Nephron (organoid): ENCODE measurements at regions not wholly inside any gene's neighbourhood (a gene's known extent, or its start where the extent isn't known, plus 50 kb on each side); places are given as distances from the start of the nearest gene placed in this dataset.

Source experiments
- H3K27ac Mint-ChIP-seq, 3 experiments: 2 replicates each; pipeline ENCODE4 v1.8.0; 2020; ENCODE audit warnings: mixed read lengths in 3 of 3, mild to moderate bottlenecking in 2 of 3, moderate library complexity in 1 of 3
- H3K27me3 Mint-ChIP-seq: 2 replicates; pipeline ENCODE4 v1.8.0; 2021; ENCODE audit warnings: low read depth, mild to moderate bottlenecking, moderate library complexity, mixed read lengths
- H3K36me3 Mint-ChIP-seq: 2 replicates; pipeline ENCODE4 v1.8.0; 2020; ENCODE audit warnings: low read depth, mixed read lengths
- H3K4me1 Mint-ChIP-seq: 2 replicates; pipeline ENCODE4 v1.8.0; 2020; ENCODE audit warnings: mixed read lengths
- H3K4me3 Mint-ChIP-seq, 3 experiments: 2 replicates each; pipeline ENCODE4 v1.8.0; 2020; ENCODE audit warnings: mild to moderate bottlenecking in 3 of 3, mixed read lengths in 3 of 3, moderate library complexity in 2 of 3
- H3K9me3 Mint-ChIP-seq: 2 replicates; pipeline ENCODE4 v1.8.0; 2020; ENCODE audit warnings: mixed read lengths
- CTCF ChIP-seq, 3 experiments: fragments of 200-600 bp; sonication (generic); IDR thresholded peaks; one replicate each; pipeline ENCODE4 v1.5.0; 2021; ENCODE audit warnings: antibody characterized with exemption in 3 of 3; ENCODE audit not compliant: unreplicated experiment in 3 of 3

- no peak for TF ChIP-seq CTCF (IDR thresholded peaks at IDR 0.05; ENCODE audit: unreplicated experiment in 3 of 3)
Observed at GRCh38 chr4:130608121-130608520, 1512.2 kb downstream of the C4orf33 start.

GRCh38 chr4:130628531-130628930 is 1532.6 kb downstream of the C4orf33 start:
- H3K27me3 Mint-ChIP-seq: no peaks in the 10 kb centered on the region
- H3K4me3 Mint-ChIP-seq: no peak overlapping the region
- H3K27ac Mint-ChIP-seq: no peak overlapping the region
- no peak for TF ChIP-seq CTCF (IDR thresholded peaks at IDR 0.05; ENCODE audit: unreplicated experiment in 3 of 3)
- H3K4me1 Mint-ChIP-seq: no peaks in the 10 kb centered on the region
- H3K9me3 Mint-ChIP-seq: peaks cover 3% of the 10 kb centered on the region
- H3K36me3 Mint-ChIP-seq: no peaks in the 10 kb centered on the region

More at GRCh38 chr4:130608121-130608520, 1512.2 kb downstream of the C4orf33 start:
- Mint-ChIP-seq H3K4me1 (no peaks in the 10 kb centered on the region), H3K4me3 (no peak overlapping the region), H3K27ac (no peak overlapping the region), H3K9me3 (no peaks in the 10 kb centered on the region), H3K36me3 (no peaks in the 10 kb centered on the region), H3K27me3 (no peaks in the 10 kb centered on the region)

- Mint-ChIP-seq H3K4me1 (no peaks in the 10 kb centered on the region), H3K4me3 (no peak overlapping the region), H3K9me3 (peaks cover 7% of the 10 kb centered on the region), H3K36me3 (no peaks in the 10 kb centered on the region), H3K27me3 (no peaks in the 10 kb centered on the region), H3K27ac (no peak overlapping the region)
- no peak for TF ChIP-seq CTCF (IDR thresholded peaks at IDR 0.05; ENCODE audit: unreplicated experiment in 3 of 3)
Observed at GRCh38 chr4:130632731-130633604, 1537.0 kb downstream of the C4orf33 start.

GRCh38 chr4:130636486-130636885 is 1540.5 kb downstream of the C4orf33 start:
- Mint-ChIP-seq H3K4me1 (no peaks in the 10 kb centered on the region), H3K9me3 (peaks cover 7% of the 10 kb centered on the region), H3K4me3 (no peak overlapping the region), H3K27ac (no peak overlapping the region), H3K27me3 (no peaks in the 10 kb centered on the region), H3K36me3 (no peaks in the 10 kb centered on the region)
- TF ChIP-seq CTCF (IDR thresholded peaks at IDR 0.05; ENCODE audit: unreplicated experiment in 3 of 3): no peak

GRCh38 chr4:130640592-130640991 is 1544.6 kb downstream of the C4orf33 start:
- H3K36me3 Mint-ChIP-seq: no peaks in the 10 kb centered on the region
- no peaks in the 10 kb centered on the region for H3K4me1 Mint-ChIP-seq
- H3K27me3 Mint-ChIP-seq: no peaks in the 10 kb centered on the region
- no peak overlapping the region for H3K4me3 Mint-ChIP-seq
- peak overlapping the region in 1 of 3 experiments; percentile 19 for H3K27ac Mint-ChIP-seq
- no peaks in the 10 kb centered on the region for H3K9me3 Mint-ChIP-seq
- no peak for TF ChIP-seq CTCF (IDR thresholded peaks at IDR 0.05; ENCODE audit: unreplicated experiment in 3 of 3)

- Mint-ChIP-seq H3K27me3 (no peaks in the 10 kb centered on the region), H3K27ac (no peak overlapping the region), H3K36me3 (no peaks in the 10 kb centered on the region), H3K9me3 (peaks cover 2% of the 10 kb centered on the region), H3K4me3 (no peak overlapping the region), H3K4me1 (no peaks in the 10 kb centered on the region)
- no peak for TF ChIP-seq CTCF (IDR thresholded peaks at IDR 0.05; ENCODE audit: unreplicated experiment in 3 of 3)
Observed at GRCh38 chr4:130646886-130647285, 1550.9 kb downstream of the C4orf33 start.
